ENCODE measurements at regions not wholly inside any gene's neighbourhood (a gene's known extent, or its start where the extent isn't known, plus 50 kb on each side); places are given as distances from the start of the nearest gene placed in this dataset.
"Not testable (repeated sequence)": the region's sequence is repeated elsewhere in the genome, so short reads cannot be mapped to it uniquely, and the experiment has no call there.

GRCh38 chr4:86450861-86451260 lies 91.0 kb upstream of the MAPK10 start:
- no peak for DNase-seq (ENCODE audit: low read depth)
- TF ChIP-seq, protein P1, sequence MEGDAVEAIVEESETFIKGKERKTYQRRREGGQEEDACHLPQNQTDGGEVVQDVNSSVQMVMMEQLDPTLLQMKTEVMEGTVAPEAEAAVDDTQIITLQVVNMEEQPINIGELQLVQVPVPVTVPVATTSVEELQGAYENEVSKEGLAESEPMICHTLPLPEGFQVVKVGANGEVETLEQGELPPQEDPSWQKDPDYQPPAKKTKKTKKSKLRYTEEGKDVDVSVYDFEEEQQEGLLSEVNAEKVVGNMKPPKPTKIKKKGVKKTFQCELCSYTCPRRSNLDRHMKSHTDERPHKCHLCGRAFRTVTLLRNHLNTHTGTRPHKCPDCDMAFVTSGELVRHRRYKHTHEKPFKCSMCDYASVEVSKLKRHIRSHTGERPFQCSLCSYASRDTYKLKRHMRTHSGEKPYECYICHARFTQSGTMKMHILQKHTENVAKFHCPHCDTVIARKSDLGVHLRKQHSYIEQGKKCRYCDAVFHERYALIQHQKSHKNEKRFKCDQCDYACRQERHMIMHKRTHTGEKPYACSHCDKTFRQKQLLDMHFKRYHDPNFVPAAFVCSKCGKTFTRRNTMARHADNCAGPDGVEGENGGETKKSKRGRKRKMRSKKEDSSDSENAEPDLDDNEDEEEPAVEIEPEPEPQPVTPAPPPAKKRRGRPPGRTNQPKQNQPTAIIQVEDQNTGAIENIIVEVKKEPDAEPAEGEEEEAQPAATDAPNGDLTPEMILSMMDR (IDR thresholded peaks at IDR 0.05; ENCODE audit: control insufficient read depth, extremely low read depth, insufficient read depth), result no peak
- no peak overlapping the region for H3K4me3 ChIP-seq (ENCODE audit: low read depth, low read length)

DNA sequence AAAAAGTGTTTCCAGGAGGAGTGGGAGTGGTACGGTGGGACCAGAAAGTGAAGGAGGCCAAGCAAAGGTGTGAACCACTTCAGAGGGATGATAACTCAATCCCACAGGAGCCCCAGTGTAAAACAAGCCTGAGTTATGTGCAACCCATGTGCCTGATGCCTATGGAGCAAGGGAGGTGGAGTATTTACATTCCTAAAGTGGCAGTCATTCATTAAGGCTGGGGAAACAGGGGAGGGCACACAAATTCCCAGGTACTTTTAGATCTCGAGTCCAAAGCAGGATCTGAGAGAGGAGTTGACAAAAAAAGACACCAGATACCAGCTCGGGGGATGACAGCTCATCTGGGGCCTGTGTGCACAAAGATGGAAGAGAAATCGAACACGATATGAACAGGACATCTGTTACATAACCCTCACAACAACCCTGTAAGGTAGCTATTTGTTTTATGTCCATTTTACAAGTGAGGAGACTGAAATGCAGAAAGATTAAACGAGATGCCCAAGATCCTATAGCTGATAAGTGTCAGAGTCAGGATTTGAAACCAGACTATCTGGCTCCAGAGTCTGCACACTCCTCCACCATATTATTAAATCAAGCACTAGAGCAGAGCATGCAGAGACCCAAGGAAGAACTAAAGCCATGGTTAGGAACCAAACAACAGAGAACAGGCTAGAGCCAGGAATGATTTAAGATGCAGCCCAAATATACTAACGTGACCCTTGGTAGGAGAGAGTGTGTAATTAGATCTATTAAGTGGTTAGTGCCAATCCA lies 91.9 kb upstream of the MAPK10 start:
- TF ChIP-seq, protein P1 (IDR thresholded peaks at IDR 0.05; ENCODE audit: control insufficient read depth, extremely low read depth, insufficient read depth), result no peak
- H3K4me3 ChIP-seq (ENCODE audit: low read depth, low read length), result no peak overlapping the region
- DNase-seq (ENCODE audit: low read depth), result no peak

DNA sequence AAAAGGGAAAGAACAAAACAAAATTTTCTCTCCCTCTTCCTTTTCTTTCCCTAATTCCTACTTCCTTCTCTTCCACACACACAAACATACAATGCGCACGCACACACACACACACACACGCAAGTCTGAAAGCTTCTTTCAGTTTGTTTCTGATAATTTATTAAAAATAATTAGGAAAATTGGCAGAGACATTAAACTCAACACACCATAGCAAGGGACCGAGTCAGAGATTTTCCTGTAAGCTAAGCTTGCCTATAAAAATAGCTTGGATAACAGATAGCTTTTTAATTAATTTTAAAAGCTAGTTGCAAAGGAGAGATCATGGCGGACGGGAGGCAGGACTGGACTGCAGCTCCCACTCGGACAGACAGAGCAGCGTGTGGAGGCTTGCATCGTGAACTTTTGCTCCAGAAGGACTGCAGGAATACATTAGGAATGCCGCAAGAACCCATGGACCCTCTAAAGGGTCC lies 92.6 kb upstream of the MAPK10 start:
- no peak overlapping the region for H3K4me3 ChIP-seq (ENCODE audit: low read depth, low read length)
- TF ChIP-seq, protein P1 (IDR thresholded peaks at IDR 0.05; ENCODE audit: control insufficient read depth, extremely low read depth, insufficient read depth), result no peak
- DNase-seq (ENCODE audit: low read depth), result no peak

- no peak overlapping the region for H3K4me3 ChIP-seq (ENCODE audit: low read depth, low read length)
- TF ChIP-seq, protein P1 (IDR thresholded peaks at IDR 0.05; ENCODE audit: control insufficient read depth, extremely low read depth, insufficient read depth), result no peak
- DNase-seq (ENCODE audit: low read depth), result no peak
Measured at GRCh38 chr4:86452924-86453531, 93.2 kb upstream of the MAPK10 start.

DNA sequence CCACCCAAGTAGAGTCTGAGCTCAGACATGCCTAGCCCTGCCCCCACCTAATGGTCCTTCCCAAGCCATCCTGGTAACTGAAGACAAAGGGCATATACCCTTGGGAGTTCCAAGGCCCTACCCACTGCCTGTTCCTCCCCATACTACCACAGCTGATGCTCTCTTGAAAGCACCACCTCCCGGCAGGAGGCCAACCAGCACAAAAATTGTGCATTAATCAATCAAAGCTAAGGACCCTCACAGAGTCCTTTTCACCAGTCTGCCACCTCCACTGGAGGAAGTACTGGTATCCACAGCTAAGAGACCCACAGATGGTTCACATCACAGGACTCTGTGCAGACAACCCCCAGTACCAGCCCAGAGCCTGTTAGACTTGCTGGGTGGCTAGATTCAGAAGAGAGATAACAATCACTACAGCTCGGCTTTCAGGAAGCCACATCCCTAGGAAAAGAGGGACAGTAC lies 93.8 kb upstream of the MAPK10 start:
- DNase-seq (ENCODE audit: low read depth), result peak; percentile 43
- not testable (repeated sequence) for H3K4me3 ChIP-seq (ENCODE audit: low read depth, low read length)

- TF ChIP-seq, protein P1 (IDR thresholded peaks at IDR 0.05; ENCODE audit: control insufficient read depth, extremely low read depth, insufficient read depth), result no peak
- no peak overlapping the region for H3K4me3 ChIP-seq (ENCODE audit: low read depth, low read length)
- DNase-seq (ENCODE audit: low read depth), result no peak
Measured at GRCh38 chr4:86461849-86462248, 102.0 kb upstream of the MAPK10 start.

DNA sequence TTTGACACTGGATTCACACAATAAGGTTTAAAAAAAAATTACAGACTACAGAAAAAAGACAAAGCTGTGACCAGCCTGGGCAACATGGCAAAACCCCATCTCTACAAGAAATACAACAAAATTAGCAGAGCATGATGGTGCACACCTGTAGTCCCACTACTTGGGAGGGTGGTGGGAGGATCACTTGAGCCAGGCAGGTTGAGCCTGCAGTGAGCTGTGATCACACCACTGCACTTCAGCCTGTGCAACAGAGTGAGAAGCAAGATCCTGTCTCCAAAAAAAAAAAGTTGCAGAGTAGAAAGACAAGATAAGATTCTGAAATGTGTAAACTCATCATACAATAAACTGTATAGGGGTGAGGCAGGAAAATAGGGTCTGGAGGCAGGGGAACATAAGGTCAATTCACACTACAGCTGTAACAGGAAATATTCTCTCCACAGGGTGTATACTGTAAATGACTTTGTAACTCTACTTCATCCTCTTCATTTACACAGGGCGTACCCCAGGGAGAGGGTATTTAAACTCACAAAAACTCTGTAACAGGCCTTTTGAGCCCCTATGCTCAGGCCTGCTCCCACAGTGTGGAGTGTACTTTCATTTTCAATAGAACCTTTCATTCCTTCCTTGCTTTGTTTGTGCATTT lies 112.6 kb upstream of the MAPK10 start:
- TF ChIP-seq, protein P1 (IDR thresholded peaks at IDR 0.05; ENCODE audit: control insufficient read depth, extremely low read depth, insufficient read depth), result no peak
- no peak for DNase-seq (ENCODE audit: low read depth)
- H3K4me3 ChIP-seq (ENCODE audit: low read depth, low read length), result no peak overlapping the region

DNA sequence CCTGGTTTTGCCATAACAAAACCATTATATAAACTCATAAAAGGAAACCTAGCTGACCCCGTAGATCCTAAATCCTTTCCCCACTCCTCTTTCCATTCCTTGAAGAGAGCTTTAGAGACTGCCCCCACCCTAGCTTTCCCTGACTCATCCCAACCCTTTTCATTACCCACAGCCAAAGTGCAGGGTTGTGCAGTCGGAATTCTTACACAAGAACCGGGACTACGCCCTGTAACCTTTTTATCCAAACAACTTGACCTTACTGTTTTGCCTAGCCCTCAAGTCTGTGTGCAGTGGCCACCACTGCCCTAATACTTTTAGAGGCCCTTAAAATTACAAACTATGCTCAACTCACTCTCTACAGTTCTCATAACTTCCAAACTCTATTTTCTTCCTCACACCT lies 116.0 kb upstream of the PTPN13 start:
- H3K4me3 ChIP-seq (ENCODE audit: low read depth, low read length); DNase-seq (ENCODE audit: low read depth): not testable (repeated sequence)
